ENCODE measurements at regions not wholly inside any gene's neighbourhood (a gene's known extent, or its start where the extent isn't known, plus 50 kb on each side); places are given as distances from the start of the nearest gene placed in this dataset.

- TF ChIP-seq, protein P1, sequence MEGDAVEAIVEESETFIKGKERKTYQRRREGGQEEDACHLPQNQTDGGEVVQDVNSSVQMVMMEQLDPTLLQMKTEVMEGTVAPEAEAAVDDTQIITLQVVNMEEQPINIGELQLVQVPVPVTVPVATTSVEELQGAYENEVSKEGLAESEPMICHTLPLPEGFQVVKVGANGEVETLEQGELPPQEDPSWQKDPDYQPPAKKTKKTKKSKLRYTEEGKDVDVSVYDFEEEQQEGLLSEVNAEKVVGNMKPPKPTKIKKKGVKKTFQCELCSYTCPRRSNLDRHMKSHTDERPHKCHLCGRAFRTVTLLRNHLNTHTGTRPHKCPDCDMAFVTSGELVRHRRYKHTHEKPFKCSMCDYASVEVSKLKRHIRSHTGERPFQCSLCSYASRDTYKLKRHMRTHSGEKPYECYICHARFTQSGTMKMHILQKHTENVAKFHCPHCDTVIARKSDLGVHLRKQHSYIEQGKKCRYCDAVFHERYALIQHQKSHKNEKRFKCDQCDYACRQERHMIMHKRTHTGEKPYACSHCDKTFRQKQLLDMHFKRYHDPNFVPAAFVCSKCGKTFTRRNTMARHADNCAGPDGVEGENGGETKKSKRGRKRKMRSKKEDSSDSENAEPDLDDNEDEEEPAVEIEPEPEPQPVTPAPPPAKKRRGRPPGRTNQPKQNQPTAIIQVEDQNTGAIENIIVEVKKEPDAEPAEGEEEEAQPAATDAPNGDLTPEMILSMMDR (IDR thresholded peaks at IDR 0.05), result peak in 1 of 3 experiments; percentile 63
- TF ChIP-seq POLR2A (IDR thresholded peaks at IDR 0.05), result no peak
Measured at GRCh38 chr2:163887182-163887581, 151.4 kb upstream of the FIGN start.

Data from testis (tissue), 2 donors.